ENCODE measurements at regions not wholly inside any gene's neighbourhood (a gene's known extent, or its start where the extent isn't known, plus 50 kb on each side); places are given as distances from the start of the nearest gene placed in this dataset.
"Not testable (repeated sequence)": the region's sequence is repeated elsewhere in the genome, so short reads cannot be mapped to it uniquely, and the experiment has no call there.

GRCh38 chr20:7137395-7138151 is 370.1 kb downstream of the BMP2 start:
- ChIA-PET POLR2A (no interaction called here), CTCF (no interaction called here)
- Mint-ChIP-seq H3K36me3 (ENCODE audit: low read depth) (no peaks in the 10 kb centered on the region), H3K4me3 (no peak overlapping the region), H3K27ac (no peak overlapping the region), H3K27me3 (no peaks in the 10 kb centered on the region), H3K9me3 (ENCODE audit: low read depth) (peaks cover 5% of the 10 kb centered on the region), H3K4me1 (no peaks in the 10 kb centered on the region)
- DNase-seq: no peak
- intact Hi-C loops (cut with DNase I, micrococcal nuclease): no loop called here
- no peak for ATAC-seq

- DNase-seq (no peak), ATAC-seq (no peak)
- no peak overlapping the region for H3K27ac Mint-ChIP-seq
- intact Hi-C loops (cut with DNase I, micrococcal nuclease): no loop called here
- H3K27me3 Mint-ChIP-seq: no peaks in the 10 kb centered on the region
- no peaks in the 10 kb centered on the region for H3K36me3 Mint-ChIP-seq (ENCODE audit: low read depth)
- ChIA-PET POLR2A (no interaction called here), CTCF (no interaction called here)
- H3K9me3 Mint-ChIP-seq (ENCODE audit: low read depth): peaks cover 6% of the 10 kb centered on the region
- H3K4me1 Mint-ChIP-seq: no peaks in the 10 kb centered on the region
- H3K4me3 Mint-ChIP-seq: no peak overlapping the region
Measured at GRCh38 chr20:7144464-7144863, 377.0 kb downstream of the BMP2 start.

- H3K9me3 Mint-ChIP-seq (ENCODE audit: low read depth): peaks cover 6% of the 10 kb centered on the region
- DNase-seq: no peak
- H3K4me3 Mint-ChIP-seq: no peak overlapping the region
- no peaks in the 10 kb centered on the region for H3K4me1 Mint-ChIP-seq
- H3K36me3 Mint-ChIP-seq (ENCODE audit: low read depth): no peaks in the 10 kb centered on the region
- no peaks in the 10 kb centered on the region for H3K27me3 Mint-ChIP-seq
- POLR2A ChIA-PET: no interaction called here
- CTCF ChIA-PET: no interaction called here
- no peak overlapping the region for H3K27ac Mint-ChIP-seq
- intact Hi-C loops (cut with DNase I, micrococcal nuclease): no loop called here
- no peak for ATAC-seq
Measured at GRCh38 chr20:7146552-7147219, 379.2 kb downstream of the BMP2 start.

- intact Hi-C loops (cut with DNase I, micrococcal nuclease): no loop called here
- CTCF ChIA-PET: no interaction called here
- DNase-seq (no peak), ATAC-seq (no peak)
- H3K9me3 Mint-ChIP-seq (ENCODE audit: low read depth): peaks cover 6% of the 10 kb centered on the region
- H3K27me3 Mint-ChIP-seq: no peaks in the 10 kb centered on the region
- H3K4me1 Mint-ChIP-seq: no peaks in the 10 kb centered on the region
- H3K4me3 Mint-ChIP-seq: no peak overlapping the region
- POLR2A ChIA-PET: no interaction called here
- H3K36me3 Mint-ChIP-seq (ENCODE audit: low read depth): no peaks in the 10 kb centered on the region
- no peak overlapping the region for H3K27ac Mint-ChIP-seq
Measured at GRCh38 chr20:7147220-7147601, 379.7 kb downstream of the BMP2 start.

GRCh38 chr20:7151676-7152470 is 384.4 kb downstream of the BMP2 start:
- DNase-seq (no peak), ATAC-seq (no peak)
- H3K4me1 Mint-ChIP-seq: no peaks in the 10 kb centered on the region
- H3K27me3 Mint-ChIP-seq: peaks cover 2% of the 10 kb centered on the region
- H3K36me3 Mint-ChIP-seq (ENCODE audit: low read depth): no peaks in the 10 kb centered on the region
- ChIA-PET CTCF (interaction anchor here (0.6 kb wide), 1 partner anchor 1383 kb away, joined by 3 read pairs; no protein-coding TSS in a partner anchor), POLR2A (no interaction called here)
- H3K4me3 Mint-ChIP-seq: no peak overlapping the region
- H3K27ac Mint-ChIP-seq: no peak overlapping the region
- intact Hi-C loops (cut with DNase I, micrococcal nuclease): no loop called here
- H3K9me3 Mint-ChIP-seq (ENCODE audit: low read depth): peaks cover 8% of the 10 kb centered on the region

GRCh38 chr20:7155282-7155681 is 387.8 kb downstream of the BMP2 start:
- ATAC-seq: no peak
- Mint-ChIP-seq H3K4me1 (no peaks in the 10 kb centered on the region), H3K27me3 (peaks cover 2% of the 10 kb centered on the region), H3K9me3 (ENCODE audit: low read depth) (peaks cover 7% of the 10 kb centered on the region), H3K36me3 (ENCODE audit: low read depth) (no peaks in the 10 kb centered on the region), H3K27ac (no peak overlapping the region), H3K4me3 (no peak overlapping the region)
- ChIA-PET POLR2A (no interaction called here), CTCF (no interaction called here)
- intact Hi-C loops (cut with DNase I, micrococcal nuclease): no loop called here
- DNase-seq: no peak

- Mint-ChIP-seq H3K9me3 (ENCODE audit: low read depth) (peaks cover 7% of the 10 kb centered on the region), H3K27me3 (peaks cover 2% of the 10 kb centered on the region), H3K4me3 (no peak overlapping the region), H3K36me3 (ENCODE audit: low read depth) (no peaks in the 10 kb centered on the region), H3K4me1 (no peaks in the 10 kb centered on the region), H3K27ac (no peak overlapping the region)
- CTCF ChIA-PET: no interaction called here
- POLR2A ChIA-PET: no interaction called here
- intact Hi-C loops (cut with DNase I, micrococcal nuclease): no loop called here
- DNase-seq: no peak
- ATAC-seq: no peak
Measured at GRCh38 chr20:7155794-7156193, 388.3 kb downstream of the BMP2 start.

GRCh38 chr20:7159903-7160302 is 392.4 kb downstream of the BMP2 start:
- DNase-seq: no peak

GRCh38 chr20:7161690-7162089 is 394.2 kb downstream of the BMP2 start:
- no peak overlapping the region for H3K4me3 Mint-ChIP-seq
- ATAC-seq: no peak
- CTCF ChIA-PET: no interaction called here
- H3K4me1 Mint-ChIP-seq: no peaks in the 10 kb centered on the region
- DNase-seq: no peak
- POLR2A ChIA-PET: no interaction called here
- no peaks in the 10 kb centered on the region for H3K36me3 Mint-ChIP-seq (ENCODE audit: low read depth)
- H3K9me3 Mint-ChIP-seq (ENCODE audit: low read depth): peaks cover 17% of the 10 kb centered on the region
- H3K27me3 Mint-ChIP-seq: no peaks in the 10 kb centered on the region
- intact Hi-C loops (cut with DNase I, micrococcal nuclease): no loop called here
- no peak overlapping the region for H3K27ac Mint-ChIP-seq

More at GRCh38 chr20:7159903-7160302, 392.4 kb downstream of the BMP2 start:
- no peak for ATAC-seq
- no peak overlapping the region for H3K27ac Mint-ChIP-seq
- no peaks in the 10 kb centered on the region for H3K36me3 Mint-ChIP-seq (ENCODE audit: low read depth)
- intact Hi-C loops (cut with DNase I, micrococcal nuclease): no loop called here
- CTCF ChIA-PET: interaction anchor here (0.5 to 0.7 kb wide), 3 partner anchors 45 to 394 kb away, joined by 3 to 4 read pairs (median 3); no protein-coding TSS in a partner anchor
- H3K9me3 Mint-ChIP-seq (ENCODE audit: low read depth): peaks cover 15% of the 10 kb centered on the region
- H3K27me3 Mint-ChIP-seq: no peaks in the 10 kb centered on the region
- POLR2A ChIA-PET: no interaction called here
- H3K4me3 Mint-ChIP-seq: no peak overlapping the region
- H3K4me1 Mint-ChIP-seq: no peaks in the 10 kb centered on the region

GRCh38 chr20:7171911-7172310 is 404.4 kb downstream of the BMP2 start:
- Mint-ChIP-seq H3K9me3 (ENCODE audit: low read depth) (peaks cover 3% of the 10 kb centered on the region), H3K4me1 (no peaks in the 10 kb centered on the region), H3K27ac (no peak overlapping the region), H3K36me3 (ENCODE audit: low read depth) (no peaks in the 10 kb centered on the region), H3K4me3 (no peak overlapping the region), H3K27me3 (no peaks in the 10 kb centered on the region)
- no peak for DNase-seq
- ChIA-PET POLR2A (no interaction called here), CTCF (no interaction called here)
- intact Hi-C loops (cut with DNase I, micrococcal nuclease): no loop called here
- no peak for ATAC-seq

- Mint-ChIP-seq H3K9me3 (ENCODE audit: low read depth) (peaks cover 6% of the 10 kb centered on the region), H3K27ac (no peak overlapping the region), H3K4me3 (no peak overlapping the region), H3K36me3 (ENCODE audit: low read depth) (no peaks in the 10 kb centered on the region), H3K27me3 (no peaks in the 10 kb centered on the region), H3K4me1 (no peaks in the 10 kb centered on the region)
- DNase-seq (no peak), ATAC-seq (no peak)
- ChIA-PET POLR2A (no interaction called here), CTCF (no interaction called here)
- intact Hi-C loops (cut with DNase I, micrococcal nuclease): no loop called here
Measured at GRCh38 chr20:7174554-7174953, 407.1 kb downstream of the BMP2 start.

GRCh38 chr20:7175827-7176226 is 408.3 kb downstream of the BMP2 start:
- intact Hi-C loops (cut with DNase I, micrococcal nuclease); H3K4me3 Mint-ChIP-seq; H3K36me3 Mint-ChIP-seq (ENCODE audit: low read depth); H3K27ac Mint-ChIP-seq; DNase-seq; POLR2A ChIA-PET; H3K27me3 Mint-ChIP-seq; CTCF ChIA-PET; H3K4me1 Mint-ChIP-seq; H3K9me3 Mint-ChIP-seq (ENCODE audit: low read depth); ATAC-seq: not testable (repeated sequence)
